Fibroblast of skin of right quadriceps (primary cell): ENCODE measurements at regions not wholly inside any gene's neighbourhood (a gene's known extent, or its start where the extent isn't known, plus 50 kb on each side); places are given as distances from the start of the nearest gene placed in this dataset.
"Not testable (repeated sequence)": the region's sequence is repeated elsewhere in the genome, so short reads cannot be mapped to it uniquely, and the experiment has no call there.

Source experiments
- DNase-seq: peaks from one replicate; pipeline ENCODE4 v3.0.0-alpha.2; 2013

DNA sequence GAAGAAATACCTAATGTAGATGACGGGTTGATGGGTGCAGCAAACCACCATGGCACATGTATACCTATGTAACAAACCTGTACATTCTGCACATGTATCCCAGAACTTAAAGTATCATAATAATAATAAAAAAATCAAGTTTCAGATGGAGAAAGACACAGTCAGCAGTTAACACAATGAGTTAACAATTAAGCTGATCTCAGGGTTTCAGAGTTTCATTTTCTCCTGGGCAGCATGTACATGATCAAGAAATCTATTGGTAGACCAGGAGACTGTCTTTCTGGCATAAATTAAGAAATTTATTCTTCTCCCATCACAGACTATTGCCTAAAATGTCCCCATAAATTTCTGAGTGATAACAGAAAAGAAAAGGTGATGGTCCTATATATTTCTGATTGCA lies 155.3 kb downstream of the RAD51AP2 start:
- DNase-seq = no peak

DNA sequence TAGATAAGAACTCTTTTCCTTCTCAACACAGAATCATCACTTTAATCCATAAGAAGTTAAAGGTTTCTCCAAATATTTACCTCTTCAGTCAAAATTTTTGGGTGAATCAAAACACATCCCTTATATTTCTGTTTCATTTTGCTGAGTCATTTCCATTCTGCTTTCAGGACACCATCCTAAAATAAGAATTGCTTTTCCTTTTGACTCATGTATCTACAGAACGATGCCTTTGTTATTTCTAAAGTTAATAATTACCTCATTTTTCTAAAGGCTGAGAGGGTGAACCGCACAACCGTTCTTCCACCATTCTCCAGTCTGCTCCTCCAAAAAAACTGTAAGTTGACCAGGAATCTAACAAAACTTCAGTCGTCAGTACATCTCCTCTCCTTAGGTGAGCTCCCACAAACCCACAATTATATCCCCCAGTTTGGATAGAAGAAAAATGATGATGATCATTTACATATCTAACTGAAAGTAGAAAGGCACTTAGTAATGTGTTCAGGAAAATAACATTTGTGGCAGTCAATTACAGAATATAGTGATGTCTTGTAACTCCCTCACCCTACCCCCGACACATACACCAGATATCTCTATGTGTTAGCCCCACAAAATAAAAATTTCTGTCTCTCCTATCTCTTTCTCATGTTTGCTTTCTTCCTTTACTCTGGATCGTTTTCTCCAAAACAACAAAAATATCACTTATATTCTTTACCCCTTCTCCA lies 162.5 kb downstream of the RAD51AP2 start:
- DNase-seq = no peak

DNA sequence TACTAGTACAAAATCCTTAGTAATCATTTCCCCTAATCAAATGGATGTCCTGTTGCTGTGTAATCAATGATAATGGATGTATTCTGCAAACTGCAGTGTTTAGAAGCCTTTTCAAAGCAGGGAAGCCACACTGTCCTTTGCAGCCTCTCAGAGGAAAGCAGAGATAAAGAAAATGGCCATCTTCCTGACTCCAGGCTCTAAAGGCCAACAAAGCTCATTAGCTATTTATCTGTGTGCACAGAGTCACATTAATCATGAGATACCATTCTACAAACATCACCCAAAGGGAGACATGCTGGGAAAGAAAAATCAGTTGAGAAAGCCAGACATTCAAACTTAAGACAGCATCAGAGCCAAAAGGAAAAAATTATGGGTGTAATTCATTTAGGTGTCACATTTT lies 165.0 kb downstream of the RAD51AP2 start:
- no peak for DNase-seq

DNA sequence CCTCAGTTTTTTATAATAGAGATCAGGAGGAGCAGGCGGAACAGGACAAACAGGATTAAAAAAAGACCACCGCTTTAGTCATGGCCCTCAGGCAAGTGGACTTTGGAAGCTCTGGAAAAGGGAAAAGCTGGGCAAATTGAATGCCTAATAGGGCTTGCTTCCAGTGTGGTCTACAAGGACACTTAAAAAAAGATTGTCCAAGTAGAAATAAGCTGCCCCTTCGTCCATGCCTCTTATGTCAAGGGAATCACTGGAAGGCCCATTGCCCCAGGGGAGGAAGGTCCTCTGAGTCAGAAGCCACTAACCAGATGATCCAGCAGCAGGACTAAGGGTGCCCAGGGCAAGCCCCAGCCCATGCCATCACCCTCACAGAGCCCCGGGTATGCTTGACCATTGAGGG lies 175.5 kb downstream of the RAD51AP2 start:
- DNase-seq = not testable (repeated sequence)

DNA sequence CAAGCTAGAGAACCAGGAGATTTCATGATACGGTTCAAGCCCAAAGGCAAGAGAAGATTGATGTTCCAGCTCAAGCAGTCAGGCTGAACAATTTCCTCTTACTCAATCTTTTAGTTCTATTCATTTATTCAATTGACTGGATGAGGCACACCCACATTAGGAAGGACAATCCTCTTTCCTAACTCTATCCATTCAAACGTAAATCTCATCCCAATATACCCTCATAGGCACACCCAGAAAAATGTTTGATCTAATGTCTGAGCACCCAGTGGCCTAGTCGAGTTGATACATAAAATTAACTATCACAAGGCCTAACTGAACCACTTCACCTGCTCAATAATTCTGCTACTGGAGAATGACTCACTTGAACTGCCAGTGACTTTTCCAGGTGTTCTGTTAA lies 180.7 kb downstream of the RAD51AP2 start:
- DNase-seq = no peak

DNA sequence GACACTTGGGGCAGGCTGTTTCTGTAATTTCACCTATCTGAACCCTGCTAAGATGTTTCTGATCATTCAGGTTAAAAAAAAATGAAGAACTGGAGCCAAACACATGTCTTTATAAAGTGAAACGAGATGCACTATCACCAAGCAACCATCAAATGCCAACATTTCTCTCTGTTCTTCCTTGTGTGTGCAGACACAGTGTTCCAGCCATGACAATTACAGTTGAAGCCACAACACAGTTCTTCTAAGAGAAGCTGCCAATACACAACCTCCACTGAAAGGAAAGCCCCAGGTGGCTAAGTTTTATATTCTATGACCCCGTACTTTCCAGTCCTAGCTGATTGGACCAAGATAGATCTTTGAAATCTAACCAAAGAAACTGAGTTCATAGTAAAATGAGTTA lies 181.8 kb downstream of the RAD51AP2 start:
- no peak for DNase-seq

DNA sequence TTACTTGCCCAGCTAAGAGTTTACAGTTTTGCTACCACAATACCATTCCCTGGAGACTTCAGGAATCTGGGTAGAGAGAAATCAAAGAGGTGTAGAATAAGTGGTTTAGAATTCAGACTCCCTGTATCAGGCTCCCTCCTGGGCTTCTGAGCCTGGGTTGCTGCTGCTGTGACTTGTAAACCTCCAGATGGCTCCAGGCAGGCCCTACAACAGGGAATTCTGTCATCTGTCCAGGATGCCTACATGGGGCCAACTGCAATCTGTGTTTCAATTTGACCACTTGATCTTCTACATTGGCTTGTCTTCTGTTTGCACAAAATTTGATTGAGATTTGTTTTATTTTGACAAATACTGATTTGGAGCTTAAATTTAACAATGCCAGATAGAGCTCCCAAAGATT lies 183.9 kb downstream of the RAD51AP2 start:
- DNase-seq = peak; percentile 4

DNA sequence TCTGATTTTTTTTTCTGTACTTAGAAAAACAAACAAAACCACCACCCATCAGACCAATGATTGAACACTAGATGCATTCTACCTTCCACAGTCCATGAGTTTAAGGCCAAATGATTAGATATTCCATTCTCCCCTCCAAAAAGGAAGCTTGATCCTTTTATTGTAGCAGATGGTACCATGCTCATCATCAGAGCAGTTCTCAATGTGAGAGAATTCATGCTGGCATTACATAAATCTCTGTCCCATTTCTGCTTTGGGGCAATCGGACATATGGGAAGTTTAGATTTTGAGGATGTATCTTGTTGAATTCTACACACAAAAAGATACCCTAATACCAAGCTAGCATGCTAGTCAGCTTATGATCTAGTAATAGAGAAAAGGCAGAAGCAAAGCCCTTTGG lies 186.6 kb downstream of the RAD51AP2 start:
- no peak for DNase-seq

DNA sequence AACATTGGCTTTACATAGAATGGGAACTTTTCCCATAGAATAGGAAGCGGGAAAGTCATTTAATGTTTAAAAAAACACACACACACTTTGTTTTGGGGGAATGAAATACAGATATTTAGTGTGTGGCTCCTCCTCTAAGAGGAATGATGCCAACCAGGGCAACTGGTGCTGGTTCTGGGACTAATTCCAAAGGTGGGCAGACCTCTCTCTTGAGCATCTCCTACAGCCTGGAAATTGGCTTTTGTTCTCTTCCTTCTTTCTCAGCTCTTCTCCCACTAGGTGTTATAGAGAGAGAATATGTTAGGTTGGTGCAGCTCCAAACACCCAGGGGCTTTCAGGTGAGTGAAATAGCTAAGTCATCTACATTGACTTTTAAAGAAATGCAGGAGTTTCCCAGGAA lies 190.1 kb downstream of the RAD51AP2 start:
- no peak for DNase-seq

DNA sequence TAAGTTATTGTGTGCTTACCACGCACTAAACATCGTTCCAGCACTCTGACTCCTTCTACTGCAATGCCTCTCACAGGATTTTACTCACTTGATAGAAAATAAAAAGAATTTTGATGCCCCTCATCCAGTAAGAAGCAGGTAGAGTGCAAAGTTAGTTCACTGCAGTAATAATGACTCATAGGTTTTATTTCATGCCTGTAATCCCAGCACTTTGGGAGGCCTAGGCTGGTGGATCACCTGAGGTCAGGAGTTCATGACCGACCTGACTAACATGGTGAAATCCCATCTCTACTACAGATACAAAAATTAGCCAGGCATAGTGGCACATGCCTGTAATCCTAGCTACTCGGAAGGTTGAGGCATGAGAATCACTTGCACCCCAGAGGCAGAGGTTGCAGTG lies 190.6 kb downstream of the RAD51AP2 start:
- DNase-seq = no peak

DNA sequence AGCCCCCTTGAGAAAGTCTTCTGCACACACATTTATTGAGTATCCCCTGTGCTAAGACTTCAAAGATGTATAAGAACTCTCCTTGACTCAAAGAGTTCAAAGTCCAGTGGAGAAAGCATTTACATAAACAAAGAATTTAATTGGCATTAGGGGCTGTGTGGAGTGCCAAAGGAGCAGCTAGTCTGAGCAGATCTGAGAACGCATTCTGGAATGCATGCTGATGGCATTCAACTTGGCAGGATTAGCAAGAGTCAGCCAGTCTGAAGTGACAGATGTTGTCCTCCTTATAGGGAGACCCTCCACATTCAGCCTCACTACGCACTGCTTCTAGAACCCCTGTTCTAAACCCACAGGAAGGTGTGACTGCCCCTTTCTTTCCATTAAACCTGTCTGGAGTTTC lies 191.5 kb downstream of the RAD51AP2 start:
- DNase-seq = no peak

DNA sequence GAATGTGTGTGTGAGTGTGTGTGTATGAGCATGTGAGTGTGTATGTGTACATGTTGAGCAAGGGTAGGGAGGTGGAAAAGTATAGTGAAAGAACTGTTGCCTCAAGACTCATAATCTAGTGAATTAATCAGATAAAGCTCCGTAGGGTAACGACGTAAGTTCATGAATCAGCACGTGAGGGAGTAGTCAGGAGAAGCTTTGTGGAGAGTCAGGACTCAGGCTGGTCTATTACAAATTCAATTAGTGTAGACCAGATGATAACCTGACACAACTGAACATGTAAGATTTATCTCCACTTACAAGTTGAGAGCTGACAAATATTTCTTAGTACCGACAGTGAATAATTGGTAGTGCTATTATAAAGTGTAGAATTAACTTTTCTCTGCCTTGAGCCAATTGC lies 194.5 kb downstream of the RAD51AP2 start:
- DNase-seq = no peak

DNA sequence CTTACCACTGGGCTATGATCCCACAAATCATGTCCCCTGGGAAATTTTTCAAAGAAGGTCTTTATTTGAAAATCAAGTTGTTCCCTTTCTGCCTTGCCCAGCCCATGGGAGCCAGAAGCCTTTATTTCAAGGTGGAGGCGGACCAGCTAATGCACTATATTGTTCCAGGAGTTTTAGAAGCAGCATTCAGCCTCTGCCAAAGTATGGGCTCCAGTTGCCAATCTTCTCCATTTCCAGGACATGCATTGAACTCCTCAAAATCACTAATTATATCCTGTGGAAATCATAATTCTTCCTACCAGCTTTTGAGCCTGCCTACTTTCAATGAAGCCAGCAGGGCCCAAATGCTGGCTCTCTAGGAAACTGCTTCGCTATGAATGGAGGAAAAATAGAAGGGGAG lies 195.8 kb downstream of the RAD51AP2 start:
- DNase-seq = no peak

DNA sequence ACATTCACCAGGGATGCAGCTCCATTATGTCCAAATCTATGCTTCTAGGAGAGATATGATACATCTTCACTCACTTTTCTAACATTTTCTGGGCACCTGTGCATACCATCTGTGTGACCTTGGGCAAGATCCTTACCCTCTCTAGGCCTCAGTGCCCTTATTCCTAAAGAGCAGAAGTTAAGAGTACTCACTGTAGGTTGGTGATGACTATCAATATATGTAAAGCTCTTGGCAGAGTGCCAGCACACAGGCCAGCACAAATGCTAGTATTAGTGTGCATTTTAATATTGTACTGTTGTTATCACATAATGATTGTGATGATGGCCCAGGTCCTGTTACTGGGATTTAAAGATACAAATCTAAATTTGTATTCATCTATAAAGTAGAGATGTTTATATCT lies 199.2 kb downstream of the RAD51AP2 start:
- DNase-seq = no peak

DNA sequence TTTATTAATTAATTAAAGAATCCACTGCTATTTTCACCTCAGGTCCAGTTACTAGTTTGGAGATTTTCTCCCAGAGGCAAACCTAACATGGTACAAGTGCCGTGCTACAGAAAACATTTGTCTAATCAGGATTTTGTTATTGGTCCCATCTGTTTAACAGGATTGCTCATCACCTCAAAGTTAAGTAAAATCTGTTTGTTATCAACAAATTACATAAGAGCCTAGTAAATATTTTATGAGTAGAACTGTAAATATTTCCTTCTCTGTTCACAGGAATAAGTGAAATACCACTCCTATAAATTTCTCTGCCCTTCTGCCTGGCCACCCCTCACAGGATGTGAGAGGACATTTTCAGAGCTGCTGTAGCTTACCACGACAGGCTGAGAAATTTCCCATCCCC lies 200.2 kb downstream of the RAD51AP2 start:
- DNase-seq = no peak

DNA sequence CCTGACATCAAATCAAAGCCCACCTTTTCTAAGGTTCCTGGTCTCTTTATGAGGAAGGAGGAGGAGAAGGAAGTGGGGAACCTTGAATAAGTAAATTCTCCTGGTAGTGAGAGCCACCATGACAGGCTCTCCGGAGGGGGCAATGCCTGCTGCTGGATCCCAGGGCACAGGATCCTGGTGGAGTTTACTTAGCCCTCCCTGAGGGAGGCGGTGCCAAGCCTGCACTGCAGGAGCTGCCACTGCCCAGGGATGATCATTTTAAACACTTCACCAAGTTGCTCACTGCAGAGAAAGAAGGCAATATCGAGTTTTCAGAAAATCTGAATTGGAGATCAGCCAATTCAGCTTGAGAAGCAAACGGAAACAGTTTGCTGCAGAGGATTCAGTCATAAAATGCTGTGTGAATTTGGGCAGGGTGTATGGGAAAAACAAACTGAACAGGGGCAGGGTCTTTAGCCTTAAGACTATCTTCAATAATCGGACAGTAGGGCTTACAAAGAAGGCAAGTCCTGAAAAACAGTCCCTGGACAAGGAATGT lies 200.7 kb downstream of the RAD51AP2 start:
- DNase-seq = no peak

DNA sequence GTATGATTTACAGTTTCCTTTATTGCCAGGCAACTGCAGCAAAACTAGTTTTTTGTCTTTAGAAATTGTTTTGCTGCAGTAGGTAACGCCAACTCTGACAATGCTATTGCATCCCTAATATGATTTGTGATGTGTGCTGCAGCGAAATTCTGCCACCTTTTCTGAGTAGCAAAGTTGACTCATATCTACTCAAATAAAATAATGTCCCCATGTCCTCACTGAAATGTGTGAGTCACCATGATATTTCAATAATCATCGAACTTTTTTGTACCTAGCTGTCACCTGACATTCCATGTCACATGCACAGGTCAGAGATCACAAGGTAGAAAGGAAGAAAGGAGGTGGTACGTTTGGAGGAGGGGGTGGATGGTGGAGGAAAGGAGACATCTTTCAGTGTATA lies 205.0 kb downstream of the RAD51AP2 start:
- no peak for DNase-seq

DNA sequence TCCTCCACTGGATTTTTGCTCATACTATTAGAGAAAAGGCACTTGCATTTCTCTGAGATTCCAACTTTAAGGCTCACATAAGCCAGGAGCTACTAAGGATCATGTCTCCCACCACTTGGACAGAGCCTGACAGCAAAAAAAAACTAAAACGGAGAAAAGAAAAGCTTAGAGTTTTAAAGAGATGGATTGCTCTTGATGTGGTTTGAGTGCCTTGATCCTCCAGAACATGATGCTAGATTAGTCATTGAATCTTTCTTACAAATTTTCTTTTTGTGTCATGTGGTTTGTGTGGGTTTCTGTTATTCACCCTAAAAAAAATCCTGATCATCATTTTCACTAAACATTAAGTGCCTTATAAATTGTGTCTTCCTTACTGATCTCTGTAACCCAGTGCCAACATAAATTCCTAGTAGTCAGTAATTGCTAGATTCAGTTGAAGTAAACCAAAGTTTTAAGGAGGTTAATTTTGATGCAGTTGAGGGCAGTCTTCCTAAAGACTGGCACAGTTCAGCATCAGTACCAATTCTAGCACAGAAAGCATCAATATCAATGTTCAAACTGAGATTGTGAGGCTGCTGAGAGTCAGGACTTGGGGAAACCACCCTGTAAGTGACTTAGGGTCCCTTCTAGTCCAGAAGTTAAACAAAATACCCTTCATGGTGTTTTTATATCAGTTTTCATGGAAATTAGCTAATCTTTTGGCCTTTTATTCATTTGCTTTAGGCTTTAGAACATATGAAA lies 206.3 kb downstream of the RAD51AP2 start:
- peak; percentile 48 for DNase-seq

DNA sequence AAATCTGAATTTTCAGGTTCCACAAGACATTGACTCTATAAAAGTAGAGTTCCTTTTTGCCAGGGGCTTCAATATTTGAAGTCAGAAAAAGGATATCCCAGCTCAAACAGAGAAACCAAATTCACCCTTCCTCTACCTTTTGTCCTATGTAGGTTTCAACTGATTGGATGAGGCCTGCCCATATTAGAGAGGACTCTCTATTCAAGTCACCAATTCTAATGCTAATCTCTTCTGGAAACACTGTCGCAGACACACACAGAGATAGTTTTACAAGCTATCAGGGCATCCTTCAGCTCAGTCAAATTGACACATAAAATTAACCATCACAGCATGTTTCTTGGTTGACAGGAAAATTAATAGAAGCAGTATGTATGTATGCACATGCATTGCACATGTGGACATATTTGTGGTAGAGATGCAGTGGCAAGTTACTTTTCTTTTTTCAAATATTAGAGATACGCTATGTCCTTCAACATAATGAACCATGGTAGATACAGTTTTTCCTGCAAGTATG lies 207.1 kb downstream of the RAD51AP2 start:
- DNase-seq = no peak

DNA sequence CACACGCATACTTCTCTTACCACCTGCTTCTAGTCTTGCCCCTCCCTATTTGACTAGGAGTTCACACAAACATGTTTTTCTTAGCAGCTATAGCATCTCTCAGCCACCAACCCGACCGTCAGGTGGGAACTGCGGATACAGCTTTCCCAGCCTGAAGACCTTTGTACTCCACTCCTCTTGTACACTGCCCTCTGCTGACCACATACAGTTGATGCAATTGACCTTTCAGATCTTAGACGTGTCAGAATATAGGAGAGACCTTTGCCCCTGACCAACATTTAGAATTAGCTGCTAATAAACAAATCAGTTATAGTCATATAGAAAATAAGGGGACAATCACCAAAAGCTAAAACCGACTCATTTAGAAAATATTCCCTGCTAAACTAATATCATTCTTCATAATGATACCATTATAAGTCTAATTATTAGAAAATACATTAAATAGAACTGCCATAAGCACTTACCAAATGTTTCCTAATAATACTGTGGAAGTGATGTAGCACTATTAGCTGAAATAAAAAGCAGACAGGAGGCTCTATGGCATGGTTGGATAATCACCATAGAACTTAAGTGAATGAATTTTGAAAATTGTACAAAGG lies 208.4 kb downstream of the RAD51AP2 start:
- peak; percentile 51 for DNase-seq

DNA sequence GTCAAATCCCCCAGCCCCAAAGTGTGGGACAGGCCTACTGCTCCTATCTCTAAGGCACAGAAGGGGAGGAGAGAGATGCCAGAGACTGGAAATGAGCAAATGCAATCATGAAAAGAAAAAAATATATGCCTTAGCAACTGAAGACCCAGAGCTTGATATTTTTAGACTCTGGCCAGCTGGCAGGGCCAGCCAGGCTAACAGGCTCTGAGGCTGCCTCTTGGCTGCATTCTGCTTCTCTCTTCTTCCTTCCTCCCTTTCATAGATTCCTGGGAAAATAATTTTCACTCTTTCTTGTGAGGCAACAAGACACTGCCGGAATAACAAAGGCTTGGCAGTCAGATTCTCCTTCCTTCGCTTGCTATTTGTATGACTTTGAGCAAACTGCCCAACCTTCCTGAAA lies 209.1 kb downstream of the RAD51AP2 start:
- no peak for DNase-seq

DNA sequence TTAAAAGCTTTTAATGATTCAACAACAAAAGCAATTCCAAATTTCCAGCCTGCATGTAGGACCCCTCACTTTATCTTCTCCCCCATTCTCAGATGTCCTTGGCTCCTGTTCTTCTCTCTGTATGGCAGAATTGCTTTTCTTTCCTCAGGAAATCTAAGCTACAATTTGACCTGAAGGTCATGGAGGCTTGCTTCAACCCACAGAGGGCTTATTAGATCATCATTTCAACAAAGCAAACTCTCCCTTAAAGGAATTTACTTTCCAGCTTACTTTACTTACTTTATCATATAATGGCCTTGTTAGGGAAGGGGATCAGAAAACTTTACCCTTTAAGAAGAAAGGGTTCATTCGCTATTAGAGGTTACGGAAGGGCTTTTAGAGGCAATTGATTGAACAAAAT lies 211.5 kb downstream of the RAD51AP2 start:
- DNase-seq = no peak

DNA sequence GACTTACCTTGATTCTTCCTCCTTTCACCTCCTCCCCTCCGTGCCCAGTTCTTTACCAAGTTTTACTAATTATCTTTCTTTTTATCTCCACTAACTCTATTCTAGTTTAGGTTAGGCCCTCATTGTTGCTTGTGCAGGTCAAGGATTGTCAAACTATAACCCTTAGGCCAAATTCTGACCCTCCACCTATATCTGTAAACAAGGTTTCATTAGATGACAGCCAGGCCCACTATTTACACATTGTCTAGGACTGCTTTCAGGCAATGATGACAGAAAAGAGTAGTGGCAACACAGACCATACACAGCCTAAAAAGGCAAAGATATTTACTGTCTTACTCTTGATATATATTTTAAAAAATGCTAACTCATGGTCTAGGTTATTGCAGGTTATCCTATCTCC lies 212.0 kb downstream of the RAD51AP2 start:
- DNase-seq = no peak

DNA sequence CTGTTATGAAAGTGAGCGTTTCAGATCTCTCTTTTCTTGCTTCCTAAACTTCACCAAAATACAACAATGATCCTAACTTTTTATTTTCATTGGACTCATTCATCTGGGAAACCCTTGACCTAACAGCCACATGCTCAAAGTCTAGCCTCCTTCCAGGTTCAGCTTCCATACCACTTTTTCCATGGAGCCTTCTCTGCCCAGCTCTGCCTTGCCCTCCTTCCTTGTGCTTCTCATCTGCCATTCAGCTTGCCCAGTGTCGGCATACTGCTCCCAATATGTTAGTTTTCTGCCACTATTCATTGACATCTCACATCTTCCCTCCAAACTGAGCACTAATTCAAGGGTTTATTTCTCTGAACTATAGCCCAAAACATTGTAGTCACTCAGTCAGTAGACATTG lies 214.7 kb downstream of the RAD51AP2 start:
- DNase-seq = peak; percentile 13
